ENCODE measurements at regions not wholly inside any gene's neighbourhood (a gene's known extent, or its start where the extent isn't known, plus 50 kb on each side); places are given as distances from the start of the nearest gene placed in this dataset.

DNA sequence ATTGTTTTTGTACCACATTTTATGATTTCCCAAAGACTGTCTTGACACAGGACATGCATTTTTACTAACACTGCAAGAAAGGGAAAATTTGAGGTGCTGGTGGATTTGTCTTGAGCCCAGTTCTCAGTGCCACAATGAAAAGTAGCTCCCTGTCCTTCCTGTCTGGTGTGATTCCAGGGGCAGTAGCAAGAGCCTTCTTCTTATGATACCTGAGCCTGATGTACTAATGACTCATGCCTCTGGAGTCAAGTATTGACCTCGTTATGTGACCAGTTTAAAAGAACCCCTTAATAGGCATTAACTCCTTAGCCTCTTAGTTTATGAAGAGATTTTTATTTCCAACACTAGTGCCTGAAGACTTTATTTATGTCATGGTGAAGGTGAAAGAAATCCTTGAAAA is 728.6 kb downstream of the SLC4A3 start:
- no peak overlapping the region for H3K4me3 ChIP-seq (ENCODE audit: low read depth, low read length)
- no peak for DNase-seq (ENCODE audit: low read depth)
- TF ChIP-seq, protein P1, sequence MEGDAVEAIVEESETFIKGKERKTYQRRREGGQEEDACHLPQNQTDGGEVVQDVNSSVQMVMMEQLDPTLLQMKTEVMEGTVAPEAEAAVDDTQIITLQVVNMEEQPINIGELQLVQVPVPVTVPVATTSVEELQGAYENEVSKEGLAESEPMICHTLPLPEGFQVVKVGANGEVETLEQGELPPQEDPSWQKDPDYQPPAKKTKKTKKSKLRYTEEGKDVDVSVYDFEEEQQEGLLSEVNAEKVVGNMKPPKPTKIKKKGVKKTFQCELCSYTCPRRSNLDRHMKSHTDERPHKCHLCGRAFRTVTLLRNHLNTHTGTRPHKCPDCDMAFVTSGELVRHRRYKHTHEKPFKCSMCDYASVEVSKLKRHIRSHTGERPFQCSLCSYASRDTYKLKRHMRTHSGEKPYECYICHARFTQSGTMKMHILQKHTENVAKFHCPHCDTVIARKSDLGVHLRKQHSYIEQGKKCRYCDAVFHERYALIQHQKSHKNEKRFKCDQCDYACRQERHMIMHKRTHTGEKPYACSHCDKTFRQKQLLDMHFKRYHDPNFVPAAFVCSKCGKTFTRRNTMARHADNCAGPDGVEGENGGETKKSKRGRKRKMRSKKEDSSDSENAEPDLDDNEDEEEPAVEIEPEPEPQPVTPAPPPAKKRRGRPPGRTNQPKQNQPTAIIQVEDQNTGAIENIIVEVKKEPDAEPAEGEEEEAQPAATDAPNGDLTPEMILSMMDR (conservative IDR thresholded peaks at IDR 0.05; ENCODE audit: low read depth, low read length), result no peak

DNA sequence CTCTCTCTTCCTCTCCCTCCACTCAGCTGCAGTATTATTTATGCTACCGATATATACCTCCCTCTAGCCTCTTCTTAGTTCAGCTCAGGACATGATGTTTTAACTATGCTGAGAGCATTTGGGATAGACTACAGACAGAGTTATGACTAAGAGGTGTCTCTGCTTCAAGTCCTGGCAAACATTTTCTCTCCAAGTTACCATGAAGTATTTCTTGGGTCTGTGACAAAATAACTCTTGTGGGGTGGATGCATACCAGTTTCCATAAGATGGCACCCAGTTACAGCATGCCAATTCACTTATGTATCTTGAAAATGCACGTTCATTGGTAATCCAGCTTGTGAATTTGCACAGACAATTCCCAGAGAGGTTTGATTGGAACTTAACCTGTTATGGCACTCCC is 737.6 kb downstream of the SLC4A3 start:
- TF ChIP-seq, protein P1 (conservative IDR thresholded peaks at IDR 0.05; ENCODE audit: low read depth, low read length), result no peak
- no peak overlapping the region for H3K4me3 ChIP-seq (ENCODE audit: low read depth, low read length)
- DNase-seq (ENCODE audit: low read depth), result no peak

DNA sequence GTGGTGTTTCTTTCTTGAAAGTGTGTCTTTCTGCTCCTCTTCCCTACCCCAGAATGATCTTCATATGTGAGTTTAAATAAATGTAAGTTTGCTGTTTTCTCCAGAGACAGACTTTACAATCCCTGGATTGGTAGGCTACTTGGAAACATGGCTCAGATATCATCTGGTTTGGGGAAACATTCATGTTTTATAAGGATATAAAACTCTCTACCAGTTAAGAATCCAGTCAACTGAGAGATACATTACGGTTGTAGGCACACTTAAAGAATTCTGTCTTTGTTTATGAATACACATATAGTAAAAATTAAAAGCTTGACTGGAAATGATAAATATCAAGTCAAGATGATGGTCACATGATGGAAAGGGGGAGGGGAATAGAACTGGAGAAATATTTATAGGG is 739.3 kb downstream of the SLC4A3 start:
- TF ChIP-seq, protein P1 (conservative IDR thresholded peaks at IDR 0.05; ENCODE audit: low read depth, low read length), result no peak
- no peak overlapping the region for H3K4me3 ChIP-seq (ENCODE audit: low read depth, low read length)
- no peak for DNase-seq (ENCODE audit: low read depth)

DNA sequence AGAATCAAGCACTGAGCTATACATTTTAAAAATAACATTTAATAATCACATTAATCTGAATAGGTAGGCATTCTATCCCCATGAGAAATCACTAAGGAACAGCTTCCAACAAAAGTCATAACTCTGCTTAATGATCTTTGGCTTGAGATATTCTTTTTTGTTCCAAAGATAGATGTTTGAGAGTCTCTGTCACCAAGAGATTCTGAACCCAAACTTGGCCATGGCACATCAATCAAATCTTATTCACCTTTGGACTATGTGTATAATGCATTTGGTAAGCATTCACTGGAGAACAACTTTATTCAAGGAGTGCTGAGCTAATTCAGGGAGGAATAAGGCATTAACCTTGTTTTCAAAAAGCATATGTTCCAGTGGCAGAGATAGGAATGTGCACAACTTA is 743.3 kb downstream of the SLC4A3 start:
- H3K4me3 ChIP-seq (ENCODE audit: low read depth, low read length), result no peak overlapping the region
- no peak for DNase-seq (ENCODE audit: low read depth)
- TF ChIP-seq, protein P1 (conservative IDR thresholded peaks at IDR 0.05; ENCODE audit: low read depth, low read length), result no peak

DNA sequence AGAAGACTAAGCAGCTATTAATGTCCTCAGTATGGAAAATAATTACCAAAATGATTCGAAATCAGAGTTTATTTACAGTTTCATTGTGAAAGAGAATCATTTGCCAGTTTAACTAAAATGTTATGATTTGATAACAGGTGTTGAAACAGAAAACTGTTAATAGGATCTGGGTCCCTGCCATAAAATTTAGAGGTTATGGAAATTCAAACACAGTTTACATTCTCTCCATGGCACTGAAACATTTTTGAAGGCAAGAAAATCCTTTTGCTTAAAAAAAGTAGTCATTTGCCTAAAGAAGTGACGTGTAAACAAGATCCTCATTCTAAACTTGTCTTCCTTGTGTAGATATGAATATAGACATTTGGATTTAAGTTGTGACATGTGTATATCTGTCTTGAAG is 743.8 kb downstream of the SLC4A3 start:
- no peak overlapping the region for H3K4me3 ChIP-seq (ENCODE audit: low read depth, low read length)
- no peak for DNase-seq (ENCODE audit: low read depth)
- TF ChIP-seq, protein P1 (conservative IDR thresholded peaks at IDR 0.05; ENCODE audit: low read depth, low read length), result no peak

DNA sequence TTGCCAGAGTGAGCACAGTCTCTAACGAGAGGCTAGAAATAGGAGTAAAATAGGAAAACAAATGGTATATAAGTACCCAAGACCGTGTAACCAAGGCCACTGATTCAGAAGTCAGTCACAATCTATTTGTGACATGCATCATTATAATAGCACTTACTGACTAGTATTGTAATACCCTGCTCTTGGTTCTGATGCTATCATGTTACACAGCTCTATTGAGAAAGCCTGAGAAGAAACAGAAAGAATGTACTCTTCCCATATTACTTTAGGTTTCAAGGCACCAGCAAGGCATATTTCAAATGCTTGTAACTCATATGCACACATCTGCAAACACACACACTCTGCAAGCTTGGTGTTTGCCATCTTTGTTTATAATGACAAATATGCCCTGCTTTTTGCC is 746.4 kb downstream of the SLC4A3 start:
- TF ChIP-seq, protein P1 (conservative IDR thresholded peaks at IDR 0.05; ENCODE audit: low read depth, low read length), result no peak
- H3K4me3 ChIP-seq (ENCODE audit: low read depth, low read length), result no peak overlapping the region
- DNase-seq (ENCODE audit: low read depth), result no peak

DNA sequence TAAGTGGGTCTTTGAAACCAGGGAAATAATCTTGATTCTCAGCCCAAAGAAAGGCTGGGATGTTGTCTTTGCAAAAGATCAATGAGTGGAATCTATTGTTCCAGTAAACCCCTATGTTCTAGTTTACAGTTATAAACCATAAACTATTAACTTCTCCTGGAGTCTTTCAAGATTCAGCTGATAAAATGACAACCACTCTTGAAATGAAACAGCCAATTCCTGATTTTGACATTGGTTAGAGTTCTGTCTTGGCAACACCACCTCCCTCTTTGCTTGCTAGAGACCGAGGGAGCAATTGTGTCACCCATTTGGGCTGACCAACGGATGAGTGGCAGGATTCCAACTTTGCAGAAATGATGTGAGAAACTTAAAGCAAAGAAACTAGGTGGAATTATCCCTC is 746.9 kb downstream of the SLC4A3 start:
- H3K4me3 ChIP-seq (ENCODE audit: low read depth, low read length), result no peak overlapping the region
- TF ChIP-seq, protein P1 (conservative IDR thresholded peaks at IDR 0.05; ENCODE audit: low read depth, low read length), result no peak
- DNase-seq (ENCODE audit: low read depth), result no peak
